ENCODE measurements at regions not wholly inside any gene's neighbourhood (a gene's known extent, or its start where the extent isn't known, plus 50 kb on each side); places are given as distances from the start of the nearest gene placed in this dataset.

DNA sequence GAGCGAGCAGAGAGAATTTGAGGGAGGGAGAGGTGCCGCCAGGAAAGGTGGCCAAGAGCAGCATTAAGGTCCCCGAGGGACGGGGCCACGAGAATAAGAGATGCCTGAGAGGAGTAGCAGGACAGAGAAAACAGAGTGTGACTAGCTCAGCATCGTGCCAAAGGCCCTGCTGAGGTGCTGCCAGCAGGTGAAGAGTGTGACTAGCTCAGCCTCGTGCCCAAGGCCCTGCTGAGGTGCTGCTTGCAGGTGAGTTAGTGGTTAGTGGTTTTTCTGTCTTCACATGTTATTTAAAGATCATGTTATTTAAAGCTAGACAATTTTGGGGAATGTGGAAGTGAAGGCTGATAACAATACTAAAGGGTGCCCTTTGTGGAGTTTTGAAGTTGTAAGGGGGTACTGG is 464.5 kb upstream of the FAT1 start:
- no peak for TF ChIP-seq TAF1 (IDR thresholded peaks at IDR 0.05; ENCODE audit: borderline replicate concordance, insufficient read depth, low read length)
- TF ChIP-seq, protein P1, sequence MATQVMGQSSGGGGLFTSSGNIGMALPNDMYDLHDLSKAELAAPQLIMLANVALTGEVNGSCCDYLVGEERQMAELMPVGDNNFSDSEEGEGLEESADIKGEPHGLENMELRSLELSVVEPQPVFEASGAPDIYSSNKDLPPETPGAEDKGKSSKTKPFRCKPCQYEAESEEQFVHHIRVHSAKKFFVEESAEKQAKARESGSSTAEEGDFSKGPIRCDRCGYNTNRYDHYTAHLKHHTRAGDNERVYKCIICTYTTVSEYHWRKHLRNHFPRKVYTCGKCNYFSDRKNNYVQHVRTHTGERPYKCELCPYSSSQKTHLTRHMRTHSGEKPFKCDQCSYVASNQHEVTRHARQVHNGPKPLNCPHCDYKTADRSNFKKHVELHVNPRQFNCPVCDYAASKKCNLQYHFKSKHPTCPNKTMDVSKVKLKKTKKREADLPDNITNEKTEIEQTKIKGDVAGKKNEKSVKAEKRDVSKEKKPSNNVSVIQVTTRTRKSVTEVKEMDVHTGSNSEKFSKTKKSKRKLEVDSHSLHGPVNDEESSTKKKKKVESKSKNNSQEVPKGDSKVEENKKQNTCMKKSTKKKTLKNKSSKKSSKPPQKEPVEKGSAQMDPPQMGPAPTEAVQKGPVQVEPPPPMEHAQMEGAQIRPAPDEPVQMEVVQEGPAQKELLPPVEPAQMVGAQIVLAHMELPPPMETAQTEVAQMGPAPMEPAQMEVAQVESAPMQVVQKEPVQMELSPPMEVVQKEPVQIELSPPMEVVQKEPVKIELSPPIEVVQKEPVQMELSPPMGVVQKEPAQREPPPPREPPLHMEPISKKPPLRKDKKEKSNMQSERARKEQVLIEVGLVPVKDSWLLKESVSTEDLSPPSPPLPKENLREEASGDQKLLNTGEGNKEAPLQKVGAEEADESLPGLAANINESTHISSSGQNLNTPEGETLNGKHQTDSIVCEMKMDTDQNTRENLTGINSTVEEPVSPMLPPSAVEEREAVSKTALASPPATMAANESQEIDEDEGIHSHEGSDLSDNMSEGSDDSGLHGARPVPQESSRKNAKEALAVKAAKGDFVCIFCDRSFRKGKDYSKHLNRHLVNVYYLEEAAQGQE (IDR thresholded peaks at IDR 0.05; ENCODE audit: insufficient read depth in 1 of 2, low read depth in 2 of 2, low read length in 2 of 2): no peak
- TF ChIP-seq POLR2AphosphoS5 (IDR thresholded peaks at IDR 0.05; ENCODE audit: low read depth, low read length): no peak
- no peak for TF ChIP-seq SIN3A (IDR thresholded peaks at IDR 0.05; ENCODE audit: borderline replicate concordance, insufficient read depth, low read length)
- no peak for TF ChIP-seq FOXP2 (optimal IDR thresholded peaks at IDR 0.05; ENCODE audit: borderline replicate concordance, extremely low read depth, extremely low read length, insufficient read depth)
